GM19351 (cell line): ENCODE measurements at regions not wholly inside any gene's neighbourhood (a gene's known extent, or its start where the extent isn't known, plus 50 kb on each side); places are given as distances from the start of the nearest gene placed in this dataset.
"Not testable (repeated sequence)": the region's sequence is repeated elsewhere in the genome, so short reads cannot be mapped to it uniquely, and the experiment has no call there.

ENCODE experiments used
- ATAC-seq: cut with Tn5 transposase; IDR thresholded peaks from one replicate; pipeline ENCODE4 v1.9.1; 2021; ENCODE audit warnings: mild to moderate bottlenecking, moderate library complexity; ENCODE audit not compliant: unreplicated experiment

- ATAC-seq, result no peak
Observed at GRCh38 chr2:146392631-146393030, 1452.2 kb upstream of the ACVR2A start.

GRCh38 chr2:146392186-146392585, 1452.6 kb upstream of the ACVR2A start:
- no peak for ATAC-seq

GRCh38 chr2:146388757-146389156, 1456.1 kb upstream of the ACVR2A start:
- no peak for ATAC-seq

GRCh38 chr2:146386096-146386495, 1458.7 kb upstream of the ACVR2A start:
- ATAC-seq, result no peak

- peak; percentile 80 for ATAC-seq
Observed at GRCh38 chr2:146385031-146385430, 1459.8 kb upstream of the ACVR2A start.

GRCh38 chr2:146376511-146377064, 1468.2 kb upstream of the ACVR2A start:
- no peak for ATAC-seq

GRCh38 chr2:146374505-146374904, 1470.3 kb upstream of the ACVR2A start:
- no peak for ATAC-seq

GRCh38 chr2:146371364-146371763, 1473.5 kb upstream of the ACVR2A start:
- ATAC-seq, result not testable (repeated sequence)

- ATAC-seq, result no peak
Observed at GRCh38 chr2:146370826-146371225, 1474.0 kb upstream of the ACVR2A start.

- no peak for ATAC-seq
Observed at GRCh38 chr2:146366276-146366675, 1478.6 kb upstream of the ACVR2A start.

- no peak for ATAC-seq
Observed at GRCh38 chr2:146365041-146365440, 1479.8 kb upstream of the ACVR2A start.

GRCh38 chr2:146363731-146364130, 1481.1 kb upstream of the ACVR2A start:
- no peak for ATAC-seq

GRCh38 chr2:146351689-146352088, 1493.1 kb upstream of the ACVR2A start:
- no peak for ATAC-seq

GRCh38 chr2:146349334-146349733, 1495.5 kb upstream of the ACVR2A start:
- no peak for ATAC-seq

GRCh38 chr2:146324951-146325350, 1519.9 kb upstream of the ACVR2A start:
- no peak for ATAC-seq

GRCh38 chr2:146323564-146323963, 1521.3 kb upstream of the ACVR2A start:
- no peak for ATAC-seq

- no peak for ATAC-seq
Observed at GRCh38 chr2:146321175-146321574, 1523.7 kb upstream of the ACVR2A start.

GRCh38 chr2:146317959-146318358, 1526.9 kb upstream of the ACVR2A start:
- ATAC-seq, result no peak

- ATAC-seq, result no peak
Observed at GRCh38 chr2:146312899-146313298, 1531.9 kb upstream of the ACVR2A start.

GRCh38 chr2:146305164-146305563, 1539.7 kb upstream of the ACVR2A start:
- ATAC-seq, result no peak

GRCh38 chr2:146301287-146301686, 1543.5 kb upstream of the ACVR2A start:
- ATAC-seq, result no peak

- no peak for ATAC-seq
Observed at GRCh38 chr2:146295080-146295670, 1549.7 kb upstream of the ACVR2A start.

GRCh38 chr2:146287281-146287680, 1557.5 kb upstream of the ACVR2A start:
- no peak for ATAC-seq
